WTC11 (cell line): ENCODE measurements at regions not wholly inside any gene's neighbourhood (a gene's known extent, or its start where the extent isn't known, plus 50 kb on each side); places are given as distances from the start of the nearest gene placed in this dataset.

ENCODE experiments used
- ATAC-seq: fragments of 200-7000 bp; cut with Tn5 transposase; 2 replicates; pipeline ENCODE4 v1.10.0; 2021; ENCODE audit warnings: mild to moderate bottlenecking, moderate library complexity
- CTCF ChIA-PET: fragments of 300-600 bp; sonication (Branson Sonifier 250); formaldehyde crosslinking; loops from one replicate; lab custom pipeline; 2021; ENCODE audit warnings: antibody characterized with exemption; lab: Charles Lee
- POLR2A ChIA-PET: fragments of 350-600 bp; sonication (Branson Sonifier 250); formaldehyde crosslinking; loops from one replicate; lab custom pipeline; 2021; ENCODE audit warnings: antibody characterized with exemption; lab: Charles Lee
- DNase-seq: peaks from one replicate; pipeline ENCODE4 v3.0.0; 2021; ENCODE audit warnings: low spot score
- H3K27ac Mint-ChIP-seq: 2 replicates; pipeline ENCODE4 v1.8.0; 2021; ENCODE audit warnings: mixed read lengths
- H3K27me3 Mint-ChIP-seq: 2 replicates; pipeline ENCODE4 v1.8.0; 2021; ENCODE audit warnings: low read depth, mild to moderate bottlenecking, moderate library complexity, mixed read lengths
- H3K36me3 Mint-ChIP-seq: 2 replicates; pipeline ENCODE4 v1.8.0; 2021; ENCODE audit warnings: mixed read lengths
- H3K4me1 Mint-ChIP-seq: 2 replicates; pipeline ENCODE4 v1.8.0; 2022; ENCODE audit warnings: mixed read lengths
- H3K4me3 Mint-ChIP-seq: 2 replicates; pipeline ENCODE4 v1.8.0; 2021; ENCODE audit warnings: mild to moderate bottlenecking, moderate library complexity, mixed read lengths
- H3K9me3 Mint-ChIP-seq: 2 replicates; pipeline ENCODE4 v1.8.0; 2021; ENCODE audit warnings: mixed read lengths
- AFF4 ChIP-seq: sonication (generic); formaldehyde crosslinking; IDR thresholded peaks from 2 replicates; pipeline ENCODE4 v1.8.1; 2023; ENCODE audit warnings: mild to moderate bottlenecking, missing genetic modification reagents, borderline replicate concordance
- ATF1 ChIP-seq: sonication (generic); formaldehyde crosslinking; IDR thresholded peaks from 2 replicates; pipeline ENCODE4 v1.8.1; 2023; ENCODE audit warnings: mild to moderate bottlenecking, moderate library complexity, missing genetic modification reagents
- CREB1 ChIP-seq: sonication (generic); formaldehyde crosslinking; IDR thresholded peaks from 2 replicates; pipeline ENCODE4 v1.8.0; 2023; ENCODE audit warnings: mild to moderate bottlenecking, missing genetic modification reagents
- E2F4 ChIP-seq: sonication (generic); formaldehyde crosslinking; IDR thresholded peaks from 2 replicates; pipeline ENCODE4 v1.8.1; 2022; ENCODE audit warnings: low read depth, mild to moderate bottlenecking, moderate library complexity, missing genetic modification reagents, borderline replicate concordance
- GABPB1 ChIP-seq: sonication (generic); formaldehyde crosslinking; IDR thresholded peaks from 2 replicates; pipeline ENCODE4 v1.8.1; 2023; ENCODE audit warnings: mild to moderate bottlenecking, missing genetic modification reagents
- HMGA2 ChIP-seq: fragments of 250-450 bp; sonication (Bioruptor Pico); IDR thresholded peaks from 2 replicates; pipeline ENCODE4 v1.4.0; 2021; ENCODE audit warnings: mild to moderate bottlenecking, moderate library complexity
- IRF1 ChIP-seq: sonication (generic); formaldehyde crosslinking; IDR thresholded peaks from 2 replicates; pipeline ENCODE4 v1.8.0; 2023; ENCODE audit warnings: missing genetic modification reagents
- JUN ChIP-seq: sonication (generic); formaldehyde crosslinking; IDR thresholded peaks from 2 replicates; pipeline ENCODE4 v1.8.0; 2023; ENCODE audit warnings: mild to moderate bottlenecking, missing genetic modification reagents
- MAX ChIP-seq: sonication (generic); formaldehyde crosslinking; IDR thresholded peaks from 2 replicates; pipeline ENCODE4 v1.8.0; 2022; ENCODE audit warnings: mild to moderate bottlenecking, missing genetic modification reagents
- NFE2L1 ChIP-seq: sonication (generic); formaldehyde crosslinking; IDR thresholded peaks from 2 replicates; pipeline ENCODE4 v1.8.1; 2023; ENCODE audit warnings: missing genetic modification reagents
- PRDM15 ChIP-seq: sonication (generic); formaldehyde crosslinking; IDR thresholded peaks from 2 replicates; pipeline ENCODE4 v1.8.0; 2022; ENCODE audit warnings: missing genetic modification reagents
- RORB ChIP-seq: fragments of 250-450 bp; sonication (Bioruptor Pico); IDR thresholded peaks from 2 replicates; pipeline ENCODE4 v1.9.0; 2021; ENCODE audit warnings: mild to moderate bottlenecking
- SMAD4 ChIP-seq: sonication (generic); formaldehyde crosslinking; IDR thresholded peaks from 2 replicates; pipeline ENCODE4 v1.8.0; 2022; ENCODE audit warnings: mild to moderate bottlenecking, missing genetic modification reagents
- SP1 ChIP-seq: sonication (generic); formaldehyde crosslinking; conservative IDR thresholded peaks from 2 replicates; pipeline ENCODE4 v1.8.1; 2022; ENCODE audit warnings: missing genetic modification reagents
- USF2 ChIP-seq: sonication (generic); formaldehyde crosslinking; IDR thresholded peaks from 2 replicates; pipeline ENCODE4 v1.8.1; 2023; ENCODE audit warnings: mild to moderate bottlenecking, missing genetic modification reagents, moderate library complexity
- ZBTB43 ChIP-seq: sonication (generic); formaldehyde crosslinking; IDR thresholded peaks from 2 replicates; pipeline ENCODE4 v1.8.1; 2023; ENCODE audit warnings: mild to moderate bottlenecking, missing genetic modification reagents
- ZNF425 ChIP-seq: fragments of 250-450 bp; sonication (Bioruptor Pico); conservative IDR thresholded peaks from 2 replicates; pipeline ENCODE4 v1.9.0; 2021; ENCODE audit warnings: mild to moderate bottlenecking
- ZNF532 ChIP-seq: fragments of 250-450 bp; sonication (Bioruptor Pico); IDR thresholded peaks from 2 replicates; pipeline ENCODE4 v1.9.0; 2021; ENCODE audit warnings: mild to moderate bottlenecking, borderline replicate concordance

GRCh38 chr4:45636175-45636574, 487.7 kb downstream of the GABRG1 start (continued):
- TF ChIP-seq ZBTB43 (CRISPR knock-in tag) (no peak), USF2 (no peak)
- TF ChIP-seq, all 79 proteins: peak for 0

- Mint-ChIP-seq H3K4me1 (no peaks in the 10 kb centered on the region), H3K9me3 (peaks cover 8% of the 10 kb centered on the region), H3K4me3 (no peak overlapping the region), H3K36me3 (no peaks in the 10 kb centered on the region), H3K27me3 (no peaks in the 10 kb centered on the region), H3K27ac (no peak overlapping the region)
- CTCF ChIA-PET, result no interaction called here
- ATAC-seq (no peak), DNase-seq (no peak)
- POLR2A ChIA-PET, result no interaction called here
- TF ChIP-seq RORB (no peak), GABPB1 (CRISPR knock-in tag) (no peak), NFE2L1 (CRISPR knock-in tag) (no peak), MAX (CRISPR knock-in tag) (no peak), SMAD4 (CRISPR knock-in tag) (no peak), AFF4 (no peak), HMGA2 (CRISPR knock-in tag) (no peak), JUN (CRISPR knock-in tag) (no peak), IRF1 (no peak), PRDM15 (CRISPR knock-in tag) (no peak), E2F4 (CRISPR knock-in tag) (no peak), SP1 (CRISPR knock-in tag) (no peak), ZNF425 (no peak), CREB1 (CRISPR knock-in tag) (no peak), ATF1 (CRISPR knock-in tag) (no peak), ZNF532 (CRISPR knock-in tag) (no peak)
Observed at GRCh38 chr4:45629717-45630116, 494.1 kb downstream of the GABRG1 start.
